ENCODE measurements at regions not wholly inside any gene's neighbourhood (a gene's known extent, or its start where the extent isn't known, plus 50 kb on each side); places are given as distances from the start of the nearest gene placed in this dataset.

DNA sequence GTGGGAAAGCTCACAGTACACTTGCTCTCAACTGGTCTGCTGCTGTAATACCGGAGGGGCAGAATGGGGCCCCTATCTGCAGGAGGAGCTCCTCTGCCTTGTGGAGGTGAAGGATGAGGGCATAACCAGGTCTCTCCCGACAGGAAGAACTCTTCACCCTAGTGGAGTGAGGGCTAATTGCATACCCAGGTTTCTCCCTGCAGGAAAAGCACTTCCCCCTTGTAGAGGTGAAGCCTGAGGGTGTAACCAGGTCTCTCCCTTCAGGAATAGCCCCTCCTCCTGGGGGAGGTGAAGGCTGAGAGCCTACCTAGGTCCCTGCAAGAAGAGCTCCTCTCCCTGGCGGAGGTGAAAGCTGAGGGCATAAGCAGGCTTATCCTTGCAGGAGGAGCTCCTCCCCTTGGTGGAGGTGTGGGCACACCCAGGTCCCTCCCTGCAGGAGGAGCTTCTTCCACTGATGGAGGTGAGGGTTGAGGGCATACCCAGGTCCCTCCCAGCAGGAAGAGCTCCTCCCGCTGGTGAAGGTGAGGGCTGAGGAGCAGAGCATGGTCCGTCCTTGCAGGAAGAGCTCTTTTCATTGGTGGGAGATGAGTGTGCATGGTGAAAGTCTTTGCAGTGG is 954.1 kb downstream of the NLGN4Y start:
- no peak for DNase-seq (ENCODE audit: low read depth in 1 of 2, low spot score in 2 of 2)

GRCh38 chrY:15500536-15500935 is 976.2 kb downstream of the NLGN4Y start:
- no peak for DNase-seq (ENCODE audit: low read depth in 1 of 2, low spot score in 2 of 2)
- no peaks in the 10 kb centered on the region for H3K36me3 ChIP-seq

More for the DNA sequence above, 954.1 kb downstream of the NLGN4Y start:
- Histone ChIP-seq H3K27ac (no peak overlapping the region), H3K27me3 (replicated peaks) (no peaks in the 10 kb centered on the region), H3K4me3 (no peak overlapping the region), H3K36me3 (no peaks in the 10 kb centered on the region), H3K4me1 (replicated peaks) (no peaks in the 10 kb centered on the region), H3K9me3 (replicated peaks) (no peaks in the 10 kb centered on the region)

GRCh38 chrY:15501181-15501580 is 976.9 kb downstream of the NLGN4Y start:
- Histone ChIP-seq H3K9me3 (replicated peaks) (no peaks in the 10 kb centered on the region), H3K4me1 (replicated peaks) (no peaks in the 10 kb centered on the region), H3K27ac (no peak overlapping the region), H3K36me3 (no peaks in the 10 kb centered on the region), H3K27me3 (replicated peaks) (no peaks in the 10 kb centered on the region), H3K4me3 (no peak overlapping the region)
- DNase-seq (ENCODE audit: low read depth in 1 of 2, low spot score in 2 of 2) = no peak

More at GRCh38 chrY:15500536-15500935, 976.2 kb downstream of the NLGN4Y start:
- H3K9me3 ChIP-seq (replicated peaks) = no peaks in the 10 kb centered on the region
- H3K4me3 ChIP-seq = no peak overlapping the region
- H3K27ac ChIP-seq = no peak overlapping the region
- no peaks in the 10 kb centered on the region for H3K27me3 ChIP-seq (replicated peaks)
- no peaks in the 10 kb centered on the region for H3K4me1 ChIP-seq (replicated peaks)

DNA sequence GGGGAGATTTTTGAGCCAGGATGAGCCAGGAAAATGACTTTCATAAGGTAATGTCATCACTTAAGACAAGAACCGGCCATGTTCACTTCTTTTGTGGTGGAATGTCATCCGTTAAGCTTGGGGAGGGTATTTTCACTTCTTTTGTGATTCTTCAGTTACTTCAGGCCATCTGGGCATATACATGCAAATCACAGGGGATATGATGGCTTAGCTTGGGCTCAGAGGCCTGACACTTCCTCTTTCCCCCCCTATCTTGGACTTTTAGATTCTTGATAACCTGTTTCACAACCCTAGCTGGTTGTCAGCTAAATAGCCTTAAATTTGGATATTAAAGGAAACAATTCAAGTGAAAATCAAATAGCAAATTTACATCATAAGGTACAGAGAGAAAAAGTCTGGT is 986.0 kb downstream of the NLGN4Y start:
- H3K4me1 ChIP-seq (replicated peaks) = no peaks in the 10 kb centered on the region
- H3K36me3 ChIP-seq = no peaks in the 10 kb centered on the region
- H3K9me3 ChIP-seq (replicated peaks) = no peaks in the 10 kb centered on the region
- H3K27ac ChIP-seq = no peak overlapping the region
- no peaks in the 10 kb centered on the region for H3K27me3 ChIP-seq (replicated peaks)
- DNase-seq (ENCODE audit: low read depth in 1 of 2, low spot score in 2 of 2) = no peak
- H3K4me3 ChIP-seq = no peak overlapping the region

GRCh38 chrY:15510984-15511650 is 986.8 kb downstream of the NLGN4Y start:
- Histone ChIP-seq H3K27me3 (replicated peaks) (no peaks in the 10 kb centered on the region), H3K27ac (no peak overlapping the region), H3K4me3 (no peak overlapping the region), H3K9me3 (replicated peaks) (no peaks in the 10 kb centered on the region), H3K36me3 (no peaks in the 10 kb centered on the region), H3K4me1 (replicated peaks) (no peaks in the 10 kb centered on the region)
- no peak for DNase-seq (ENCODE audit: low read depth in 1 of 2, low spot score in 2 of 2)

DNA sequence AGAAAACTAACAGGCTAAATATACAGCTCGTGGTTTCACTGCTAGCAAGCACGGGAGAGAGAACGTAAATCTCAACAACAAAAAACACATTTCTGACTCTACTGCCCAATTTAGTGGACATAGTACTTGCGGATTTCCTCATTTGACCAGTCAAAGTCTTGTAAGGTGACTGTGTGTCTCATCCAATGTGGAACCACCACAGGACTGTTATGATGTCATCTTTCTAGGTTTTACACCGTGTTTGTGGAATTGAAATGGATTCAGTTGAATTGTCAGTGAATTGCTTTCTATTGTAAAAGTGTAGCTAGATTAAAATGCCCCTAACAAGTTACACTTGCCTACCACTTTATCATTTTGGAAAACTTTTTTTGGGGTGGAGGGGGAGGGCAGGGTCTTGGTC is 1010.8 kb downstream of the NLGN4Y start:
- H3K27ac ChIP-seq = peak overlapping the region; percentile 97
- no peaks in the 10 kb centered on the region for H3K27me3 ChIP-seq (replicated peaks)
- H3K9me3 ChIP-seq (replicated peaks) = no peaks in the 10 kb centered on the region
- DNase-seq (ENCODE audit: low read depth in 1 of 2, low spot score in 2 of 2) = peak in 1 of 2 experiments; percentile 38
- H3K4me3 ChIP-seq = no peak overlapping the region
- H3K36me3 ChIP-seq = no peaks in the 10 kb centered on the region
- H3K4me1 ChIP-seq (replicated peaks) = peaks cover 18% of the 10 kb centered on the region

DNA sequence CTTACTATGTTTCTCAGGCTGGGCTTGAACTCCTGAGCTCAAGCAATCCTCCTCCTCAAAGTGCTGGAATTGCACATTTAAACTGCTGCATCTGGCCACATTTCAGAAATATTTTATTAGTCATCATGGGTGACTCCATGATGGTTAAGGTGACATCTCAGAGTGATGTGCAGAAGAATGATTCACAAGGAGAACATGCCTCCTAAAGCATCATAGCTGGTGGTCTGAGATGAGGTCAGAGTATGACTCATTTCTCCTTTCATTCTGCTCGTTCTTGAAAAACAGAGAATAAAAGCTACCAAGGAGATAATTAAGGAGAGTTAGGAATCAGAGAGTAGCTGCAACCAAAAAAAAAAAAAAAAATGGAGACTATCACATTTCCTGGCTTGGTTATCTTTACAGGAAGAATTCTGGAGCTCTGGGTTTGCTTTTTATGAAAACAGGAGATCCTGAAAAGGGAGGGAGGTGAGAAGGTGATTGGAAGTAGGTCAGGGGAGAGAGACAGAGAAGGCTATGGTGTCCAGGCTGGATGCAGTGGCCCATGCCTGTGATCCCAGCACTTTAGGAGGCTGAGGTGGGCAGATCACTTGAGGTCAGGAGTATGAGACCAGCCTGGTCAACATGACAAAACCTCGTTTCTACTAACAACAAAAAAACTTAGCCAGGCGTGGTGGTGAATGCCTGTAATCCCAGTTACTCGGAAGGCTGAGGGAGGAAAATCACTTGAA is 1011.6 kb downstream of the NLGN4Y start:
- H3K27me3 ChIP-seq (replicated peaks) = no peaks in the 10 kb centered on the region
- peaks cover 18% of the 10 kb centered on the region for H3K4me1 ChIP-seq (replicated peaks)
- H3K4me3 ChIP-seq = no peak overlapping the region
- H3K9me3 ChIP-seq (replicated peaks) = no peaks in the 10 kb centered on the region
- H3K27ac ChIP-seq = peak overlapping the region; percentile 97
- DNase-seq (ENCODE audit: low read depth in 1 of 2, low spot score in 2 of 2) = peak; percentile 57 to 89
- H3K36me3 ChIP-seq = no peaks in the 10 kb centered on the region

DNA sequence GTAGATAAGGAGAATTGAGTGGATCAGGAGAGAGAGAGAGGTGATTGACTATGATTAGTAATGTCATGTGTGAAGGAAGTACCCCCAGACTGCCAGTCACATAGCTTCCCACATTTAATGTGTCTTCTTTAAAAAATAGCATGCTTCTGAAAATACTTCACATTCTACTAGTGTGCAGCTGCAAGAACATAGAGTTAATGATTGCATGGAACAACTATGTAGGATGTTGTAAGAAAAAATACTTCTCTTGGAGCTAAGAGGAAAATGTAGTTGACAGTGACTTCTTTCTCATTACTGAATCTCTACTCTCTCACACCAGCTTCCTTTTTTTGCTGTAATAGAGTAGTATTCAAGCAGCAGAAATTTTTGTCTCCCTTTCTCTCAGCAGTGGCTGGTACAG is 1016.2 kb downstream of the NLGN4Y start:
- no peaks in the 10 kb centered on the region for H3K27me3 ChIP-seq (replicated peaks)
- no peak for DNase-seq (ENCODE audit: low read depth in 1 of 2, low spot score in 2 of 2)
- H3K27ac ChIP-seq = no peak overlapping the region

DNA sequence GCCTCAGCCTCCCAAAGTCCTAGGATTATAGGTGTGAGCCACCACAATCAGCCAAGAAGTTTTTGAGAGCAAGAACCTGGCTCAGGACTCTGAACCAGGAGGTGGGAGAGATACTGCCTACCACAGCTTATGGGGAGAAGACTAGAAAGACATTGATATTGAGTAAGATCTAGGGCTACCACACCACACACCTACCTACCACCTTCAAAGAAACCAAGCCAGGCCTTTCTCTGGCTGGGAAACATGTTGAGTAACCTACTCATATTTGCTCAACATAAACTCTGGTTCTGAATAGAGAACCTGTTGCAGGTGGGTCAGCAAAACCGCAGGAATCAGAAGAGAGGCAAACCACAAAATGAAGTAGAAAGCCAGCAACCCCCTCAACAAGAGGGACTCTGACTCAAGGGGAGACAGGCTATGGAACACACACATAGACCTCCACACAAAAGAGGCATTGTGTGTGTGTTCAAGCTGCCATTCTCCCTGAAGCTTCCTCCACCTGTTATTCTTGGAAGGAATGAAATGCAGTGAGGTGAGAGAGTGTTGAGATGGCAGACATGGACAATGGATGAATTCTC is 1021.9 kb downstream of the NLGN4Y start:
- no peaks in the 10 kb centered on the region for H3K27me3 ChIP-seq (replicated peaks)
- no peaks in the 10 kb centered on the region for H3K36me3 ChIP-seq
- no peaks in the 10 kb centered on the region for H3K9me3 ChIP-seq (replicated peaks)
- no peaks in the 10 kb centered on the region for H3K4me1 ChIP-seq (replicated peaks)
- H3K27ac ChIP-seq = no peak overlapping the region
- H3K4me3 ChIP-seq = no peak overlapping the region
- no peak for DNase-seq (ENCODE audit: low read depth in 1 of 2, low spot score in 2 of 2)

More for the DNA sequence above, 1016.2 kb downstream of the NLGN4Y start:
- Histone ChIP-seq H3K4me1 (replicated peaks) (peaks cover 12% of the 10 kb centered on the region), H3K36me3 (no peaks in the 10 kb centered on the region), H3K9me3 (replicated peaks) (no peaks in the 10 kb centered on the region), H3K4me3 (no peak overlapping the region)

GRCh38 chrY:15552074-15552473 is 1027.7 kb downstream of the NLGN4Y start:
- Histone ChIP-seq H3K27me3 (replicated peaks) (no peaks in the 10 kb centered on the region), H3K4me3 (no peak overlapping the region), H3K9me3 (replicated peaks) (no peaks in the 10 kb centered on the region), H3K36me3 (no peaks in the 10 kb centered on the region), H3K27ac (no peak overlapping the region), H3K4me1 (replicated peaks) (no peaks in the 10 kb centered on the region)
- no peak for DNase-seq (ENCODE audit: low read depth in 1 of 2, low spot score in 2 of 2)

DNA sequence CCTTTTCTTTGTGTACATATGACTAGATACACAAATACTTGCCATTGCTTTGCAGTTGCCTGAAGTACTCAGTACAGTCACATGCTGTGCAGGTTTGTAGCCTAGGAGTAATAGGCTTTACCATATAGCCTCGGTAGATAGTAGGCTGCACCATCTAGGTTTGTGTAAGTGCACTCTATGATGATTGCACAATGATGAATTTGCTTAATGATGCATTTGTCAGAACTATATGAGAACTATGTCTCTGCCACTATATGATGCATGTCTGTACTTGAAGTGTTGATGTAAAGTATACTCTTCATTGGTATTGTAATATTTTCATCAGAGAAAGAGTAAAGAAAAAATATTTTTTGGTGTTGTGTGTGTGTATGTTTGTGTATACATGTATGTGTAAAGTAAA is 1030.7 kb downstream of the NLGN4Y start:
- Histone ChIP-seq H3K27ac (no peak overlapping the region), H3K36me3 (no peaks in the 10 kb centered on the region), H3K9me3 (replicated peaks) (no peaks in the 10 kb centered on the region), H3K27me3 (replicated peaks) (no peaks in the 10 kb centered on the region), H3K4me1 (replicated peaks) (no peaks in the 10 kb centered on the region), H3K4me3 (no peak overlapping the region)
- no peak for DNase-seq (ENCODE audit: low read depth in 1 of 2, low spot score in 2 of 2)

- no peaks in the 10 kb centered on the region for H3K9me3 ChIP-seq (replicated peaks)
- no peaks in the 10 kb centered on the region for H3K36me3 ChIP-seq
- H3K4me3 ChIP-seq = no peak overlapping the region
- no peak for DNase-seq (ENCODE audit: low read depth in 1 of 2, low spot score in 2 of 2)
- no peaks in the 10 kb centered on the region for H3K27me3 ChIP-seq (replicated peaks)
- H3K27ac ChIP-seq = no peak overlapping the region
- no peaks in the 10 kb centered on the region for H3K4me1 ChIP-seq (replicated peaks)
Observed at GRCh38 chrY:15559169-15559568, 1034.8 kb downstream of the NLGN4Y start.

GRCh38 chrY:15560840-15561239 is 1036.5 kb downstream of the NLGN4Y start:
- DNase-seq (ENCODE audit: low read depth in 1 of 2, low spot score in 2 of 2) = no peak
- Histone ChIP-seq H3K9me3 (replicated peaks) (no peaks in the 10 kb centered on the region), H3K4me3 (no peak overlapping the region), H3K27me3 (replicated peaks) (no peaks in the 10 kb centered on the region), H3K27ac (no peak overlapping the region), H3K36me3 (no peaks in the 10 kb centered on the region), H3K4me1 (replicated peaks) (no peaks in the 10 kb centered on the region)

All from SJSA1 (cell line).